Type B pancreatic cell (in vitro differentiated cells): ENCODE measurements at regions not wholly inside any gene's neighbourhood (a gene's known extent, or its start where the extent isn't known, plus 50 kb on each side); places are given as distances from the start of the nearest gene placed in this dataset.

ENCODE experiments used
- DNase-seq: peaks from one replicate; pipeline ENCODE4 v3.0.0; 2021; ENCODE audit warnings: mixed read lengths; ENCODE audit not compliant: unreplicated experiment; ENCODE audit errors: extremely low spot score
- H3K27ac Mint-ChIP-seq: 2 replicates; pipeline ENCODE4 v1.8.0; 2021; ENCODE audit warnings: mild to moderate bottlenecking, mixed read lengths
- H3K27me3 Mint-ChIP-seq: 2 replicates; pipeline ENCODE4 v1.8.0; 2021; ENCODE audit warnings: mixed read lengths
- H3K36me3 Mint-ChIP-seq: 2 replicates; pipeline ENCODE4 v1.8.0; 2021; ENCODE audit warnings: mixed read lengths
- H3K4me1 Mint-ChIP-seq: one replicate; pipeline ENCODE4 v1.8.0; 2021; ENCODE audit warnings: mixed read lengths; ENCODE audit not compliant: unreplicated experiment
- H3K4me3 Mint-ChIP-seq: 2 replicates; pipeline ENCODE4 v1.8.0; 2021; ENCODE audit warnings: mild to moderate bottlenecking, mixed read lengths
- H3K9me3 Mint-ChIP-seq: 2 replicates; pipeline ENCODE4 v1.8.0; 2021; ENCODE audit warnings: mixed read lengths
- CTCF ChIP-seq: fragments of 200-600 bp; sonication (generic); conservative IDR thresholded peaks from 2 replicates; pipeline ENCODE4 v1.5.0; 2021; ENCODE audit warnings: antibody characterized with exemption, mild to moderate bottlenecking

GRCh38 chr5:2522372-2522771 lies 229.1 kb downstream of the IRX2 start:
- Mint-ChIP-seq H3K27me3 (peaks cover 18% of the 10 kb centered on the region), H3K4me3 (no peak overlapping the region), H3K9me3 (no peaks in the 10 kb centered on the region), H3K4me1 (peaks cover 7% of the 10 kb centered on the region), H3K36me3 (no peaks in the 10 kb centered on the region), H3K27ac (no peak overlapping the region)
- TF ChIP-seq CTCF: no peak
- DNase-seq: peak; percentile 48

GRCh38 chr5:2519153-2519552 lies 232.3 kb downstream of the IRX2 start:
- TF ChIP-seq CTCF: no peak

DNA sequence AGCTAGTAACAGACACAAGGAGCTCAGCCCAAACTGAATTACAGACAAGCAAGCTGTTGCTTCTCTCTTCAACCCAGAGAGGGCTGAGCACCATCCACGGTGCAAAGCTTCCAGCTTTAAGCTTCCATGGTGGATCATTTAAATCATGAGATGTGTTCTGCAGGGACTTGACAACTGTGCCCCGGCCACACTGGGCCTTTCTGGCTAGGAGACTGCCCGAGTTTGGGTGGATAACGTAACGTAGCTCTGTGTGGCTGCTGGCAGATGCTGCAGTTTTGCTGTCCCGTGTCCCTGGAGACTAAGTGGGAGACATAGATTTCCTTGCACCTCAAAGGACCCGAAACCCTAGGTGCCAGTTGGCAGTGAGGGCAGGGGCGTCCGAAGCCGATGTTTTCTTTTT lies 234.0 kb downstream of the IRX2 start:
- Mint-ChIP-seq H3K27me3 (peaks cover 41% of the 10 kb centered on the region), H3K9me3 (no peaks in the 10 kb centered on the region), H3K36me3 (no peaks in the 10 kb centered on the region), H3K27ac (no peak overlapping the region), H3K4me3 (no peak overlapping the region), H3K4me1 (peaks cover 31% of the 10 kb centered on the region)
- no peak for TF ChIP-seq CTCF
- peak; percentile 25 for DNase-seq

More at GRCh38 chr5:2519153-2519552, 232.3 kb downstream of the IRX2 start:
- peaks cover 28% of the 10 kb centered on the region for H3K4me1 Mint-ChIP-seq
- H3K9me3 Mint-ChIP-seq: no peaks in the 10 kb centered on the region
- H3K27ac Mint-ChIP-seq: no peak overlapping the region
- peak; percentile 11 for DNase-seq
- no peaks in the 10 kb centered on the region for H3K36me3 Mint-ChIP-seq
- H3K27me3 Mint-ChIP-seq: peaks cover 40% of the 10 kb centered on the region
- H3K4me3 Mint-ChIP-seq: no peak overlapping the region

DNA sequence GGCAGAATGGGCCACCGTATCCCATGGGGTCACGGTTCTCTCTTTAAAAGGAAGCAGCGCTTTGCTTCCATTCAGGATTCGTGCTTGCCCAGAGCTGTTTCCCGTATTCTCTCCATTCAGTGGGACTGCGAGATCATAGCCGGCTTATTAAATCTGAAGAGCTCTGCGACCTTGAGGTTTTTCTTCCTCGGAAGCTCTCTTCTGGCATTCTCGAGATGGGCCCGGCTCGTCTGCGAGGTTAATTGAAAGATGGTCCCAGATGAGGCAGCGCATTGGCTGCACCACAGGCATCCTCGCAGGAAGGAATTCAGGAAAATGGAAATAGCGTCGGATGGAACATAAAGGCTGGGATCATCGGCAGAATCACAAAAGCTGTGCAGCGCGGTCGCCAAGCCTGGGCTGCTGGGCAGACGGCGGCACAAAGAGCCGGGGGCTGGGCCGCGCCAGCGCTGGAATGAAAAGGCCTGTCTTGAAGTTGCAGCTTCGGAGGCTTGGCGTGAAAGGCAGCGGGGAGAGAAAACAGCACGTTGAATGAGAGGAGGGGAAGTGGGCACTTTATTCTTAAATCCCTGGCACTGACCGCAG lies 236.2 kb downstream of the IRX2 start:
- no peak for TF ChIP-seq CTCF
- Mint-ChIP-seq H3K4me1 (peaks cover 24% of the 10 kb centered on the region), H3K27me3 (peaks cover 34% of the 10 kb centered on the region), H3K9me3 (no peaks in the 10 kb centered on the region), H3K36me3 (no peaks in the 10 kb centered on the region), H3K4me3 (no peak overlapping the region), H3K27ac (no peak overlapping the region)
- DNase-seq: peak; percentile 45

- Mint-ChIP-seq H3K27ac (no peak overlapping the region), H3K4me1 (peaks cover 24% of the 10 kb centered on the region), H3K4me3 (no peak overlapping the region), H3K27me3 (peaks cover 34% of the 10 kb centered on the region), H3K9me3 (no peaks in the 10 kb centered on the region), H3K36me3 (no peaks in the 10 kb centered on the region)
- DNase-seq: peak; percentile 34
- no peak for TF ChIP-seq CTCF
Observed at GRCh38 chr5:2514484-2514883, 237.0 kb downstream of the IRX2 start.

DNA sequence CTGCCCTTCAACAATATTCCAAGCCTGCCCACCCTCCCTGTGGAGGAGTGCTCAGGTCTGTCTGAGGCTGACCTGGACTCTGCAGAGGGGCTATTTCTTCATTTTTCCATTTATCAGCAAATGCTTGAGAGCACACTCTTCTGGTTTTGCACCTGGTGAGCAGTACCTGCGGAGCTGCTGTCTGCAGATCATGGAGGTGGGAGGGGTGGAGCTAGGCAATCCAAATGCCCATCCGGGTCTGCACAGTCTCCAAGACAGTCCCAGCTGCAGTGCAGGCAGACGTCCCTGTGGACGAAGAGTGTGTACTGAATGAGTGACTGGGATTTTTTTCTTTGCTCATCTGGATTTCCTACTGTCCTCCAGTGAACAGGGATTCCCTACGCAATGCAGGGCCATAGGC lies 239.8 kb downstream of the IRX2 start:
- no peak for DNase-seq
- H3K4me1 Mint-ChIP-seq: peaks cover 23% of the 10 kb centered on the region
- no peak overlapping the region for H3K27ac Mint-ChIP-seq
- peaks cover 24% of the 10 kb centered on the region for H3K27me3 Mint-ChIP-seq
- no peak for TF ChIP-seq CTCF
- no peaks in the 10 kb centered on the region for H3K9me3 Mint-ChIP-seq
- no peaks in the 10 kb centered on the region for H3K36me3 Mint-ChIP-seq
- H3K4me3 Mint-ChIP-seq: no peak overlapping the region
